Heart right ventricle (tissue), 16 donors: ENCODE measurements at regions not wholly inside any gene's neighbourhood (a gene's known extent, or its start where the extent isn't known, plus 50 kb on each side); places are given as distances from the start of the nearest gene placed in this dataset.

ENCODE experiments used
- ATAC-seq, 8 donors: fragments of 200-7000 bp; cut with Tn5 transposase; one replicate each; pipeline ENCODE4 v1.9.1; 2020; ENCODE audit warnings: mild to moderate bottlenecking in 8 of 8, moderate library complexity in 8 of 8, moderate number of reproducible peaks in 1 of 8
- DNase-seq, 2 donors: peaks; one replicate each; pipeline ENCODE4 v3.0.0-alpha.2; 2020
- H3K27ac ChIP-seq, 10 donors: fragments of 200-600 bp; sonication (generic) in 2 of 10; one replicate each; pipeline versions ENCODE4 v1.5.0 to v1.8.0; 2020 to 2022; ENCODE audit warnings: mild to moderate bottlenecking in 3 of 10
- H3K27me3 ChIP-seq, 7 donors: fragments of 200-600 bp; one replicate each; pipeline ENCODE4 v1.8.0; 2021 to 2022; ENCODE audit warnings: mild to moderate bottlenecking in 2 of 7
- H3K36me3 ChIP-seq, 9 donors: fragments of 200-600 bp; sonication (generic) in 1 of 9; one replicate each; pipeline versions ENCODE4 v1.5.0 to v1.8.0; 2020 to 2022; ENCODE audit warnings: mild to moderate bottlenecking in 2 of 9
- H3K4me1 ChIP-seq, 9 donors: fragments of 200-600 bp; sonication (generic) in 1 of 9; one replicate each; pipeline versions ENCODE4 v1.5.0 to v1.8.0; 2020 to 2022; ENCODE audit warnings: mild to moderate bottlenecking in 4 of 9
- H3K4me3 ChIP-seq, 10 donors: fragments of 200-600 bp; sonication (generic) in 2 of 10; one replicate each; pipeline versions ENCODE4 v1.5.0 to v1.8.0; 2020 to 2022; ENCODE audit warnings: mild to moderate bottlenecking in 7 of 10, moderate library complexity in 2 of 10
- H3K9me3 ChIP-seq, 11 donors: fragments of 200-600 bp in 10 of 11; sonication (generic) in 2 of 11; one replicate each; pipeline versions ENCODE4 v1.5.0 to v1.8.0; 2013 to 2022; ENCODE audit warnings: mild to moderate bottlenecking in 2 of 11, control low read depth in 1 of 11, moderate library complexity in 1 of 11
- WGBS, 2 donors: extraction: QIAGEN DNeasy Blood & Tissue Kit; methylation state at CpG; one replicate each; pipeline ENCODE4 v1.1.7; 2013; ENCODE audit warnings: inconsistent platforms in 1 of 2; 5-methylcytosine and 5-hydroxymethylcytosine counted together
- intact Hi-C, 10 donors: fragments of 100-400 bp; cut with DNase I; formaldehyde crosslinking; loops; one replicate each; pipeline versions ENCODE4 v1.11.1 to v1.14.2; 2022
- TF ChIP-seq, protein P1 (sequence below), 9 donors: fragments of 200-600 bp; sonication (generic) in 2 of 9; IDR thresholded peaks; one replicate each; pipeline versions ENCODE4 v1.5.0 to v1.8.0; 2021 to 2022; ENCODE audit warnings: antibody characterized with exemption in 9 of 9, mild to moderate bottlenecking in 5 of 9, moderate library complexity in 1 of 9
- donor health status: Arrhythmogenic right ventricular cardiomyopathy.
- donor health status: ischemic (EF 13 %, LVEDD 7.1; RV severe dilation, severe dysfunction).
- donor health status: healthy with polysubstance abuse.
- donor health status: DM: no; HTN: yes; CAD: no.
- donor health status: DM: no; HTN: no; CAD: no.
- donor health status: ischemic (EF 25% LVEDD 6.9; RV normal size, moderate dysfunction).
- donor health status: ischemic (EF 25% LVEDD 5.7; RV mildly dilated, moderate dysfunction).
- donor health status: healthy.
- donor health status: DM: yes; HTN: yes; CAD: no.
- donor health status: Ischemic cardiomyopathy.
- donor health status: ischemic (EF 35%, LVEDD 5.7; RV mildly dilated, moderate dysfunction).
- donor health status: nonischemic (EF 11% LVEDD 7.7; RV severe dilation, severe dysfunction).
- donor health status: DM: yes; HTN: yes; CAD: no.
- donor health status: PGD.
- donor health status: ischemic (EF 29% LVEDD 5.4; RV normal size, mild dysfunction).
- donor health status: nonischemic (EF 23%, LVEDD 6.1; RV moderate dilation, normal function).

- ATAC-seq (no peak), DNase-seq (no peak)
- H3K27ac ChIP-seq, result no peak overlapping the region
- no peak overlapping the region for H3K4me3 ChIP-seq
- peaks cover 0 to 27% (median 7%) of the 10 kb centered on the region in 11 donors for H3K9me3 ChIP-seq
- WGBS, 2 donors, result 79 to 86% methylated on average over 11 of the region's 11 CpGs
- H3K4me1 ChIP-seq, result no peaks in the 10 kb centered on the region
- no peaks in the 10 kb centered on the region for H3K27me3 ChIP-seq
- H3K36me3 ChIP-seq, result no peaks in the 10 kb centered on the region
- TF ChIP-seq, protein P1, sequence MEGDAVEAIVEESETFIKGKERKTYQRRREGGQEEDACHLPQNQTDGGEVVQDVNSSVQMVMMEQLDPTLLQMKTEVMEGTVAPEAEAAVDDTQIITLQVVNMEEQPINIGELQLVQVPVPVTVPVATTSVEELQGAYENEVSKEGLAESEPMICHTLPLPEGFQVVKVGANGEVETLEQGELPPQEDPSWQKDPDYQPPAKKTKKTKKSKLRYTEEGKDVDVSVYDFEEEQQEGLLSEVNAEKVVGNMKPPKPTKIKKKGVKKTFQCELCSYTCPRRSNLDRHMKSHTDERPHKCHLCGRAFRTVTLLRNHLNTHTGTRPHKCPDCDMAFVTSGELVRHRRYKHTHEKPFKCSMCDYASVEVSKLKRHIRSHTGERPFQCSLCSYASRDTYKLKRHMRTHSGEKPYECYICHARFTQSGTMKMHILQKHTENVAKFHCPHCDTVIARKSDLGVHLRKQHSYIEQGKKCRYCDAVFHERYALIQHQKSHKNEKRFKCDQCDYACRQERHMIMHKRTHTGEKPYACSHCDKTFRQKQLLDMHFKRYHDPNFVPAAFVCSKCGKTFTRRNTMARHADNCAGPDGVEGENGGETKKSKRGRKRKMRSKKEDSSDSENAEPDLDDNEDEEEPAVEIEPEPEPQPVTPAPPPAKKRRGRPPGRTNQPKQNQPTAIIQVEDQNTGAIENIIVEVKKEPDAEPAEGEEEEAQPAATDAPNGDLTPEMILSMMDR (IDR thresholded peaks at IDR 0.05), result no peak
- intact Hi-C loops, result no loop called here
These were observed 244.3 kb downstream of the BRD1 start for GRCh38 chr22:49583341-49583740.

GRCh38 chr22:49582678-49583077 lies 245.0 kb downstream of the BRD1 start:
- no peak for ATAC-seq

GRCh38 chr22:49582181-49582580 lies 245.5 kb downstream of the BRD1 start:
- DNase-seq (no peak), ATAC-seq (no peak)
- no peaks in the 10 kb centered on the region for H3K36me3 ChIP-seq
- peaks cover 0 to 27% (median 7%) of the 10 kb centered on the region in 11 donors for H3K9me3 ChIP-seq
- 54 to 57% methylated on average over 4 of the region's 4 CpGs for whole genome bisulfite sequencing, 2 donors
- H3K27ac ChIP-seq, result no peak overlapping the region
- TF ChIP-seq, protein P1 (IDR thresholded peaks at IDR 0.05), result no peak
- H3K4me1 ChIP-seq, result no peaks in the 10 kb centered on the region
- no peak overlapping the region for H3K4me3 ChIP-seq
- intact Hi-C loops, result no loop called here
- no peaks in the 10 kb centered on the region for H3K27me3 ChIP-seq

More at GRCh38 chr22:49582678-49583077, 245.0 kb downstream of the BRD1 start:
- intact Hi-C loops, result no loop called here
- Histone ChIP-seq H3K27me3 (no peaks in the 10 kb centered on the region), H3K4me3 (no peak overlapping the region), H3K4me1 (no peaks in the 10 kb centered on the region), H3K9me3 (peaks cover 0 to 27% (median 7%) of the 10 kb centered on the region in 11 donors), H3K27ac (no peak overlapping the region), H3K36me3 (no peaks in the 10 kb centered on the region)
- 77 to 90% methylated on average over 11 of the region's 11 CpGs for WGBS, 2 donors
- TF ChIP-seq, protein P1 (IDR thresholded peaks at IDR 0.05), result no peak
- DNase-seq, result no peak

GRCh38 chr22:49580024-49580423 lies 247.6 kb downstream of the BRD1 start:
- H3K4me1 ChIP-seq, result no peaks in the 10 kb centered on the region
- intact Hi-C loops, result no loop called here
- H3K27me3 ChIP-seq, result no peaks in the 10 kb centered on the region
- no peaks in the 10 kb centered on the region for H3K36me3 ChIP-seq
- no peak for ATAC-seq
- no peak overlapping the region for H3K27ac ChIP-seq
- 59 to 62% methylated on average over 3 of the region's 3 CpGs for WGBS, 2 donors
- no peak overlapping the region for H3K4me3 ChIP-seq
- no peak for DNase-seq
- TF ChIP-seq, protein P1 (IDR thresholded peaks at IDR 0.05), result no peak
- peaks cover 0 to 27% (median 7%) of the 10 kb centered on the region in 11 donors for H3K9me3 ChIP-seq
